HEK293 (cell line): ENCODE measurements at regions not wholly inside any gene's neighbourhood (a gene's known extent, or its start where the extent isn't known, plus 50 kb on each side); places are given as distances from the start of the nearest gene placed in this dataset.

ENCODE experiments used
- CTCF ChIP-seq: fragments of 450-650 bp; formaldehyde crosslinking; IDR thresholded peaks from 2 replicates; pipeline ENCODE4 v1.5.1; 2016; ENCODE audit warnings: missing biosample characterization, missing genetic modification characterization
- HOXA7 ChIP-seq: sonication (generic); formaldehyde crosslinking; IDR thresholded peaks from 2 replicates; pipeline ENCODE4 v1.8.1; 2022; ENCODE audit warnings: missing genetic modification reagents, borderline replicate concordance
- KLF16 ChIP-seq: fragments of 450-650 bp; formaldehyde crosslinking; IDR thresholded peaks from 2 replicates; pipeline ENCODE4 v1.5.1; 2017; ENCODE audit warnings: missing biosample characterization, missing genetic modification characterization
- SP7 ChIP-seq: fragments of 450-650 bp; formaldehyde crosslinking; IDR thresholded peaks from 2 replicates; pipeline ENCODE4 v1.5.1; 2016; ENCODE audit warnings: missing biosample characterization, missing genetic modification characterization
- WT1 ChIP-seq: fragments of 450-650 bp; formaldehyde crosslinking; IDR thresholded peaks from 2 replicates; pipeline ENCODE4 v1.5.1; 2016; ENCODE audit warnings: missing biosample characterization, missing genetic modification characterization
- ZBTB8A ChIP-seq: fragments of 450-650 bp; formaldehyde crosslinking; IDR thresholded peaks from 2 replicates; pipeline ENCODE4 v1.5.1; 2016; ENCODE audit warnings: missing biosample characterization, missing genetic modification characterization
- ZNF221 ChIP-seq: fragments of 450-650 bp; formaldehyde crosslinking; IDR thresholded peaks from 2 replicates; pipeline ENCODE4 v1.5.1; 2017; ENCODE audit warnings: missing biosample characterization, missing genetic modification characterization, borderline replicate concordance
- ZNF596 ChIP-seq: fragments of 450-650 bp; IDR thresholded peaks from 2 replicates; pipeline ENCODE4 v1.5.0; 2018; ENCODE audit warnings: missing biosample characterization, mild to moderate bottlenecking, missing genetic modification characterization, moderate library complexity
- ZNF792 ChIP-seq: fragments of 450-650 bp; formaldehyde crosslinking; IDR thresholded peaks from 2 replicates; pipeline ENCODE4 v1.5.1; 2016; ENCODE audit warnings: missing biosample characterization, missing genetic modification characterization

- TF ChIP-seq CTCF (tag by site-specific recombination) (no peak), ZNF221 (tag by site-specific recombination) (no peak), ZBTB8A (no peak), ZNF792 (no peak), SP7 (tag by site-specific recombination) (no peak), KLF16 (tag by site-specific recombination) (no peak), ZNF596 (tag by site-specific recombination) (no peak), HOXA7 (CRISPR knock-in tag) (no peak), WT1 (tag by site-specific recombination) (no peak)
Measured at GRCh38 chr12:13805041-13805440, 176.4 kb downstream of the GRIN2B start.
